22Rv1 (cell line): ENCODE measurements at regions not wholly inside any gene's neighbourhood (a gene's known extent, or its start where the extent isn't known, plus 50 kb on each side); places are given as distances from the start of the nearest gene placed in this dataset.

Experiments used
- ZFX ChIP-seq: fragments of 450-650 bp; IDR thresholded peaks from 2 replicates; pipeline ENCODE4 v1.6.1; 2017; ENCODE audit warnings: antibody characterized with exemption, borderline replicate concordance
- TF ChIP-seq, protein P1 (sequence below): fragments of 450-650 bp; IDR thresholded peaks from 2 replicates; pipeline ENCODE4 v1.5.1; 2017; ENCODE audit warnings: mild to moderate bottlenecking

DNA sequence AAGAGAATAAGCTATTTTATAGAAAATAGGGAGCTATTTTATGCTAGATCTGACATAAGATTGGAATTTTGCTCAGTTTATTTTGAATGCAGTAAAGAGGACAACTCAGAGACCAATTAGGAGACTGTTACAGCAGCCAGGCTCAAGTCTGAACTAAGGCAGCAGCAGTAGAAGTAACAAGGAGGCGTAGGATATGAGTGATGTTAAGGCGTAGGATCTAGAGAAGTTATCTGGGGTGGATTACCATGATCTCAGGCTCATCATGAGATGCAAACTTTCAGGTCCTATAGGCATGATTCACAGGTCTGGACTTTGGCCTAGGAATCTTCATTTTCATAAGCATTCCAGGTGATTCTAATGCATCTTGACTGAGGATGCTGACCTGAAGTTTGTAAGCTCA, 108.9 kb upstream of the BLID start:
- TF ChIP-seq, protein P1, sequence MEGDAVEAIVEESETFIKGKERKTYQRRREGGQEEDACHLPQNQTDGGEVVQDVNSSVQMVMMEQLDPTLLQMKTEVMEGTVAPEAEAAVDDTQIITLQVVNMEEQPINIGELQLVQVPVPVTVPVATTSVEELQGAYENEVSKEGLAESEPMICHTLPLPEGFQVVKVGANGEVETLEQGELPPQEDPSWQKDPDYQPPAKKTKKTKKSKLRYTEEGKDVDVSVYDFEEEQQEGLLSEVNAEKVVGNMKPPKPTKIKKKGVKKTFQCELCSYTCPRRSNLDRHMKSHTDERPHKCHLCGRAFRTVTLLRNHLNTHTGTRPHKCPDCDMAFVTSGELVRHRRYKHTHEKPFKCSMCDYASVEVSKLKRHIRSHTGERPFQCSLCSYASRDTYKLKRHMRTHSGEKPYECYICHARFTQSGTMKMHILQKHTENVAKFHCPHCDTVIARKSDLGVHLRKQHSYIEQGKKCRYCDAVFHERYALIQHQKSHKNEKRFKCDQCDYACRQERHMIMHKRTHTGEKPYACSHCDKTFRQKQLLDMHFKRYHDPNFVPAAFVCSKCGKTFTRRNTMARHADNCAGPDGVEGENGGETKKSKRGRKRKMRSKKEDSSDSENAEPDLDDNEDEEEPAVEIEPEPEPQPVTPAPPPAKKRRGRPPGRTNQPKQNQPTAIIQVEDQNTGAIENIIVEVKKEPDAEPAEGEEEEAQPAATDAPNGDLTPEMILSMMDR: no peak
- TF ChIP-seq ZFX: no peak
